HEK293 (cell line): ENCODE measurements at regions not wholly inside any gene's neighbourhood (a gene's known extent, or its start where the extent isn't known, plus 50 kb on each side); places are given as distances from the start of the nearest gene placed in this dataset.

Experiments
- CTCF ChIP-seq: fragments of 450-650 bp; formaldehyde crosslinking; IDR thresholded peaks from 2 replicates; pipeline ENCODE4 v1.5.1; 2016; ENCODE audit warnings: missing biosample characterization, missing genetic modification characterization
- ZNF623 ChIP-seq: fragments of 450-650 bp; formaldehyde crosslinking; IDR thresholded peaks from 2 replicates; pipeline ENCODE4 v1.5.1; 2016; ENCODE audit warnings: missing biosample characterization, missing genetic modification characterization

GRCh38 chr14:50018933-50019210, 97.5 kb downstream of the VCPKMT start:
- TF ChIP-seq CTCF (tag by site-specific recombination) (no peak), ZNF623 (tag by site-specific recombination) (no peak)
